OCI-LY3 (cell line): ENCODE measurements at regions not wholly inside any gene's neighbourhood (a gene's known extent, or its start where the extent isn't known, plus 50 kb on each side); places are given as distances from the start of the nearest gene placed in this dataset.

Source experiments
- H2AFZ ChIP-seq: fragments of 200-600, 300-600 bp; shearing (Covaris generic); 2 replicates; pipeline ENCODE4 v1.6.0; 2014; ENCODE audit warnings: antibody characterized with exemption, low read depth, low read length
- H3K27ac ChIP-seq: fragments of 200-600, 300-600 bp; sonication (generic); 2 replicates; pipeline ENCODE4 v1.5.1; 2014; ENCODE audit warnings: mild to moderate bottlenecking, low read length, moderate library complexity, mixed read lengths
- H3K27me3 ChIP-seq: fragments of 200-600, 300-600 bp; sonication (generic); 2 replicates; pipeline ENCODE4 v1.6.1; 2014; ENCODE audit warnings: low read depth, low read length, mixed read lengths
- H3K36me3 ChIP-seq: fragments of 200-600, 300-600 bp; sonication (generic); replicated peaks from 2 replicates; pipeline ENCODE3; 2014; ENCODE audit warnings: low read depth, low read length, mixed read lengths
- H3K4me1 ChIP-seq: fragments of 300-600, 200-600 bp; sonication (generic); 2 replicates; pipeline ENCODE4 v1.6.1; 2014; ENCODE audit warnings: low read length, mixed read lengths
- H3K4me2 ChIP-seq: fragments of 200-600, 300-600 bp; sonication (generic); 2 replicates; pipeline ENCODE4 v1.6.1; 2014; ENCODE audit warnings: low read length, mixed read lengths
- H3K4me3 ChIP-seq: fragments of 300-600, 200-600 bp; sonication (generic); 2 replicates; pipeline ENCODE4 v1.5.1; 2014; ENCODE audit warnings: antibody characterized with exemption, mild to moderate bottlenecking, low read length, moderate library complexity
- H3K79me2 ChIP-seq: fragments of 300-600, 200-600 bp; shearing (Covaris generic); 2 replicates; pipeline ENCODE4 v1.6.1; 2014; ENCODE audit warnings: mild to moderate bottlenecking, low read length, mixed read lengths
- H3K9ac ChIP-seq: fragments of 300-600, 200-600 bp; shearing (Covaris generic); 2 replicates; pipeline ENCODE4 v1.6.0; 2014; ENCODE audit warnings: mild to moderate bottlenecking, low read length, moderate library complexity
- H3K9me3 ChIP-seq: fragments of 200-600, 300-600 bp; shearing (Covaris generic); 2 replicates; pipeline ENCODE4 v1.6.1; 2014; ENCODE audit warnings: low read length, mixed read lengths; ENCODE audit not compliant: insufficient read depth
- H4K20me1 ChIP-seq: fragments of 200-600, 300-600 bp; sonication (generic); 2 replicates; pipeline ENCODE4 v1.6.1; 2016; ENCODE audit warnings: low read length, mixed read lengths; ENCODE audit not compliant: insufficient read depth
- CTCF ChIP-seq: fragments of 200-600, 300-600 bp; sonication (generic); IDR thresholded peaks from 2 replicates; pipeline ENCODE4 v1.5.1; 2014; ENCODE audit warnings: antibody characterized with exemption, low read length, low read depth
- EZH2phosphoT487 ChIP-seq: fragments of 200-600 bp; shearing (Covaris generic); IDR thresholded peaks from 2 replicates; pipeline ENCODE4 v1.6.1; 2018; ENCODE audit warnings: antibody characterized with exemption, mixed run types, low read depth

GRCh38 chrX:7709845-7710244 lies 133.1 kb upstream of the VCX start:
- H3K27me3 ChIP-seq = no peaks in the 10 kb centered on the region
- no peaks in the 10 kb centered on the region for H4K20me1 ChIP-seq
- H3K9ac ChIP-seq = no peak overlapping the region
- H3K79me2 ChIP-seq = no peaks in the 10 kb centered on the region
- H3K4me1 ChIP-seq = no peaks in the 10 kb centered on the region
- no peak overlapping the region for H3K4me2 ChIP-seq
- TF ChIP-seq CTCF (no peak), EZH2phosphoT487 (no peak)
- no peaks in the 10 kb centered on the region for H3K9me3 ChIP-seq
- H3K4me3 ChIP-seq = no peak overlapping the region
- H3K27ac ChIP-seq = no peak overlapping the region
- H3K36me3 ChIP-seq = no peaks in the 10 kb centered on the region
- no peak overlapping the region for H2AFZ ChIP-seq

DNA sequence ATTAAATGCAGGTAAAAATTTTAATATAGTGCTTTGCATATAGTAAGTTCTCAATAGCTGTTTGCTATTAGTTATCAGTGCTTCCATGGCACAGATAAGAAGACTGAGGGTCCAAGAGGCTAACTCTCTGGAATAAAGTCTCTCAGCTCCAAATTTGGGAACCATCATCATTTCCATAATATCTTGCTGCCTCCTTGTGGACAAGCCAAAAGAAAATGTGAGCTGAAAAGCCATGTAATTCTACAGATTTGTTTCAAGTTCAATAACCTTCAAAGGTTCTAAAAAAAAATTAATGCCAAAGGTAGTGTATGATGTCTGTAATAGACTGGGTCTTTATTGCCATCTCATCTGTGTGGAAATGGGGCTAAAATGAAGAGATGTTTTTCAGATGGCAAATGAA lies 136.9 kb upstream of the VCX start:
- no peaks in the 10 kb centered on the region for H3K4me1 ChIP-seq
- no peak overlapping the region for H3K27ac ChIP-seq
- H3K9ac ChIP-seq = no peak overlapping the region
- no peak overlapping the region for H3K4me3 ChIP-seq
- no peaks in the 10 kb centered on the region for H3K9me3 ChIP-seq
- H3K27me3 ChIP-seq = no peaks in the 10 kb centered on the region
- TF ChIP-seq EZH2phosphoT487 (no peak), CTCF (0 out of 2 replicates have a peak, but pooled peaks have one; percentile 10)
- H2AFZ ChIP-seq = no peak overlapping the region
- H3K4me2 ChIP-seq = no peak overlapping the region
- no peaks in the 10 kb centered on the region for H4K20me1 ChIP-seq
- H3K79me2 ChIP-seq = no peaks in the 10 kb centered on the region
- H3K36me3 ChIP-seq = no peaks in the 10 kb centered on the region

DNA sequence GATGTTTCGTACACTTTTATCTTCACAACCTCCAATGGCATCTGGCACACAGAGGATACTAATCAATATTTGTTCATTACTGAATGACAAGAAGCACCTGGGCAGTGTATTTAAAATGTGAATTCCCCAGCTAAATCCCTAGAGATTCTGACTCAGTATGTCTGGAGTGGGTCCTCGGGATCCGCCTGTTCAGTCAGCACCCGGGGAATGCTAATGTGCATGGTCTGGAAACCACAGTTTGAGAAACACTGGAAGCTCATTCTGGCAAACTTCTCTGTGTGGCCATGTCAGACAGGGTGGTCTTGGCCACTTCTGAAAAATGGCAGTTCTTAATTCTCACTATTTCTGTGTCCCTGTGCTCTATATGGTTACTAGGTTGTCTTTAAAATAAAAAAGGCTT lies 138.8 kb upstream of the VCX start:
- H2AFZ ChIP-seq = no peak overlapping the region

DNA sequence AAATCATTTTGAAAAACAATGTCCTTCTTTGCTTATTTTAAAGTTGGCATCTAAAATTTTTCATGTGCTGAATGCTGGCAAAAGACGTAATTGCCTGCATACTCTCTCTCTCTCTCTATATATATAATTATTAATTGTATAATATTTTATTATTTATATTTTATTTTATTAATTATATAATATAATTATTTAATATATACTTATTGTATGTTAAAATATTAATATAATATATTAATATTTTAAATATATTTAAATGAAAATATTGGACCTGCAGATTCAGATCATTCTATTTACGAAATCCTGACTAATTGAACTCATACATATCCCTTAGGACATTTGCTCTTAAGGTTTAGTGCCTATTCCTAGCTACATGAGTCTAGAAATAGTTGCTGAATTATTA lies 144.7 kb upstream of the VCX start:
- Histone ChIP-seq H3K9ac (no peak overlapping the region), H3K4me2 (no peak overlapping the region), H2AFZ (no peak overlapping the region), H3K4me3 (no peak overlapping the region), H3K27ac (no peak overlapping the region), H4K20me1 (no peaks in the 10 kb centered on the region), H3K79me2 (no peaks in the 10 kb centered on the region), H3K4me1 (no peaks in the 10 kb centered on the region), H3K36me3 (no peaks in the 10 kb centered on the region), H3K9me3 (no peaks in the 10 kb centered on the region), H3K27me3 (no peaks in the 10 kb centered on the region)
- TF ChIP-seq CTCF (no peak), EZH2phosphoT487 (no peak)

More for the DNA sequence above, 138.8 kb upstream of the VCX start:
- Histone ChIP-seq H3K27ac (no peak overlapping the region), H3K36me3 (no peaks in the 10 kb centered on the region), H3K4me1 (no peaks in the 10 kb centered on the region), H3K9me3 (no peaks in the 10 kb centered on the region), H3K27me3 (no peaks in the 10 kb centered on the region), H3K4me2 (no peak overlapping the region), H3K9ac (no peak overlapping the region), H3K4me3 (no peak overlapping the region), H3K79me2 (no peaks in the 10 kb centered on the region), H4K20me1 (no peaks in the 10 kb centered on the region)
- TF ChIP-seq EZH2phosphoT487 (no peak), CTCF (no peak)
